ENCODE measurements at regions not wholly inside any gene's neighbourhood (a gene's known extent, or its start where the extent isn't known, plus 50 kb on each side); places are given as distances from the start of the nearest gene placed in this dataset.

DNA sequence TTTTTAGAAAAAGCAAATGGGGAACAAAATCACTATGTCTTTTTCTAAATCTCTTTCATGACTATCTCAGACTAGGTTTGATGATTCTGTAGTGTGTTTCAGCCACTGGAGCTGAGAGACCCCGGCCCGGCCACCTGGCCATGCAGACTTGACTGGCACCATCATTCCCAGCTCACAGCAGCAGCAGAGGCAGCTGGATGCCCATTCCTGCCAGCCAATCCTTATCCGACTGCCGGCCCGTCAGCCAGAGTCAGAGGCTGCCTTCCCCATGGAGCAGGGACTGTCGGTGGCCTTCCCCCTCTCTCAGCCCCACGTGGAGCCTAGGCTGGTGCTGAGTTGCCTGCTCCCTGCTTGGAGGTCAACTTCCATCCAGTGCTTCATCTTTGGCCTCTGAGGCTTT lies 56.0 kb upstream of the WSB1 start:
- Histone ChIP-seq H3K4me3 (ENCODE audit: low read depth in 2 of 2, low read length in 1 of 2) (no peak overlapping the region), H3F3A (replicated peaks; ENCODE audit: insufficient read depth) (no peaks in the 10 kb centered on the region), H3K9ac (no peak overlapping the region), H3K9me3 (no peaks in the 10 kb centered on the region), H3K4me1 (ENCODE audit: control insufficient read depth in 1 of 2, insufficient read depth in 2 of 2, low read depth in 1 of 2, low read length in 1 of 2) (no peaks in the 10 kb centered on the region), H2AFZ (ENCODE audit: low read depth) (no peak overlapping the region), H3K27ac (ENCODE audit: low read depth in 2 of 2, low read length in 1 of 2) (no peak overlapping the region), H3K9me2 (no peaks in the 10 kb centered on the region), H3K27me3 (ENCODE audit: insufficient read depth) (no peaks in the 10 kb centered on the region), H3K36me3 (replicated peaks in 1 of 2; ENCODE audit: control insufficient read depth in 1 of 2, insufficient read depth in 2 of 2, low read length in 1 of 2) (no peaks in the 10 kb centered on the region), H4K20me1 (ENCODE audit: insufficient read depth) (no peaks in the 10 kb centered on the region), H3K4me2 (no peak overlapping the region), H3K79me2 (ENCODE audit: insufficient read depth) (no peaks in the 10 kb centered on the region)
- 81% methylated on average over 5 of the region's 7 CpGs for WGBS (ENCODE audit: low lambda C conversion rate)
- no peak for TF ChIP-seq RAD21 (IDR thresholded peaks at IDR 0.05; ENCODE audit: low read length)
- TF ChIP-seq, protein P1, sequence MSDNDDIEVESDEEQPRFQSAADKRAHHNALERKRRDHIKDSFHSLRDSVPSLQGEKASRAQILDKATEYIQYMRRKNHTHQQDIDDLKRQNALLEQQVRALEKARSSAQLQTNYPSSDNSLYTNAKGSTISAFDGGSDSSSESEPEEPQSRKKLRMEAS (IDR thresholded peaks at IDR 0.05; ENCODE audit: low read depth) = no peak
- TF ChIP-seq YY1 (IDR thresholded peaks at IDR 0.05; ENCODE audit: low read depth) = no peak
- no peak for TF ChIP-seq TEAD4 (IDR thresholded peaks at IDR 0.05; ENCODE audit: borderline replicate concordance, insufficient read depth)
- no peak for TF ChIP-seq MXI1 (IDR thresholded peaks at IDR 0.05; ENCODE audit: low read depth, low read length)
- DNase-seq = no peak
- ChIA-PET POLR2A (no interaction called here), CTCF (interaction anchor here (0.6 to 8.1 kb wide), 27 partner anchors 12 to 642 kb away, joined by 3 to 125 read pairs (median 9); no protein-coding TSS in a partner anchor)

DNA sequence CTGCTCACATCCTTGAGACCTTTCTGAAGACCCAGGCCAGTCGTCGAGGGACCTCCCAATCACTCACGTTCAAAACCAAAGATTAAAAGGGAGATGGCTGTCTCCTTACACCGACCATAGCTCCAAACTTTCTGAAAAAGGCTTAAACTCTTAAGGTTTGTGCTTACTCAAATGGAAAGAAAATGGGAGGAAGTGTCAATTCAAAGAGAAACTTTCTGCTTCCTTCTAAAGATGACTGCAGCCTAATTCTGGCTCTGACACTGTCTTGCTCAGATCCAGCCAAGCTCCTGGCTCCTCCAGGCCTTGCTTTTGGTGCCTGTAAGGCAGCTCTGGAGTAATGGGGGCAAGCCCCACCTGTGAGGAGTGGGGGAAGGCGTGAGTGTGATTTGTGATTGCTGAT lies 54.9 kb upstream of the WSB1 start:
- ChIA-PET POLR2A (no interaction called here), CTCF (interaction anchor here (0.6 to 8.1 kb wide), 9 partner anchors 56 to 367 kb away, joined by 3 to 125 read pairs (median 4); no protein-coding TSS in a partner anchor)
- no peaks in the 10 kb centered on the region for H3K36me3 ChIP-seq (replicated peaks in 1 of 2; ENCODE audit: control insufficient read depth in 1 of 2, insufficient read depth in 2 of 2, low read length in 1 of 2)
- no peaks in the 10 kb centered on the region for H3K9me3 ChIP-seq
- no peak overlapping the region for H2AFZ ChIP-seq (ENCODE audit: low read depth)
- H3K9me2 ChIP-seq = no peaks in the 10 kb centered on the region
- no peak overlapping the region for H3K4me3 ChIP-seq (ENCODE audit: low read depth in 2 of 2, low read length in 1 of 2)
- WGBS (ENCODE audit: low lambda C conversion rate) = 78% methylated on average over 5 of the region's 5 CpGs
- no peak for TF ChIP-seq NRF1 (IDR thresholded peaks at IDR 0.05; ENCODE audit: low read depth, low read length)
- no peaks in the 10 kb centered on the region for H4K20me1 ChIP-seq (ENCODE audit: insufficient read depth)
- H3K9ac ChIP-seq = no peak overlapping the region
- DNase-seq = no peak
- no peaks in the 10 kb centered on the region for H3F3A ChIP-seq (replicated peaks; ENCODE audit: insufficient read depth)
- no peaks in the 10 kb centered on the region for H3K27me3 ChIP-seq (ENCODE audit: insufficient read depth)
- H3K79me2 ChIP-seq (ENCODE audit: insufficient read depth) = no peaks in the 10 kb centered on the region
- no peaks in the 10 kb centered on the region for H3K4me1 ChIP-seq (ENCODE audit: control insufficient read depth in 1 of 2, insufficient read depth in 2 of 2, low read depth in 1 of 2, low read length in 1 of 2)
- H3K27ac ChIP-seq (ENCODE audit: low read depth in 2 of 2, low read length in 1 of 2) = no peak overlapping the region
- H3K4me2 ChIP-seq = no peak overlapping the region

DNA sequence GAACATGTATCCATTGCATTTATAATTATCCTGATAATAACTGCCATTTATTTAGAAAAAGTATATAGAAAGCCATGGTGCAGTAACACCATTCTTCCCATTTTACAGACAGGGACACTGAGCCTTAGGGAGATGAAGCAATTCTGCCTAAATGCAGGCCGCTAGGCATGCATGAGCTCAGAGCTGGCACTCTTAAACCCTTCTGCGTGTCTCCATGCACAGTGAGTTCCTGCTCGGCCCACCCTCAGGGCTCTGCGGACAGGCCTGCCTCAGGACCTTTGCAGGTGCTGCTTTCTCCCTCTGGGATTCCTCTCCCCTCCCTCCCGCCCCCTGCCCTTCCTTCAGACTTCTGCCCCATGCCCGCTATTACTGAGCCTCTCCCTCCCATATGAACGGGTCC lies 54.3 kb upstream of the WSB1 start:
- no peaks in the 10 kb centered on the region for H3K27me3 ChIP-seq (ENCODE audit: insufficient read depth)
- H4K20me1 ChIP-seq (ENCODE audit: insufficient read depth) = no peaks in the 10 kb centered on the region
- H3F3A ChIP-seq (replicated peaks; ENCODE audit: insufficient read depth) = no peaks in the 10 kb centered on the region
- H3K79me2 ChIP-seq (ENCODE audit: insufficient read depth) = no peaks in the 10 kb centered on the region
- POLR2A ChIA-PET = interaction anchor here (0.7 kb wide), 1 partner anchor 93 kb away, joined by 4 read pairs; no protein-coding TSS in a partner anchor
- H3K4me1 ChIP-seq (ENCODE audit: control insufficient read depth in 1 of 2, insufficient read depth in 2 of 2, low read depth in 1 of 2, low read length in 1 of 2) = no peaks in the 10 kb centered on the region
- H2AFZ ChIP-seq (ENCODE audit: low read depth) = no peak overlapping the region
- no peaks in the 10 kb centered on the region for H3K9me2 ChIP-seq
- H3K4me3 ChIP-seq (ENCODE audit: low read depth in 2 of 2, low read length in 1 of 2) = no peak overlapping the region
- H3K27ac ChIP-seq (ENCODE audit: low read depth in 2 of 2, low read length in 1 of 2) = no peak overlapping the region
- TF ChIP-seq NRF1 (IDR thresholded peaks at IDR 0.05; ENCODE audit: low read depth, low read length) (no peak), FOXJ3 (CRISPR knock-in tag; IDR thresholded peaks at IDR 0.05) (no peak), FOSL2 (IDR thresholded peaks at IDR 0.05; ENCODE audit: borderline replicate concordance, low read depth) (no peak), GABPA (IDR thresholded peaks at IDR 0.05; ENCODE audit: low read depth) (no peak), EZH2phosphoT487 (IDR thresholded peaks at IDR 0.05; ENCODE audit: borderline replicate concordance, low read depth) (no peak), MXI1 (IDR thresholded peaks at IDR 0.05; ENCODE audit: low read depth, low read length) (no peak), RAD21 (IDR thresholded peaks at IDR 0.05; ENCODE audit: low read length) (no peak), RFX5 (IDR thresholded peaks at IDR 0.05; ENCODE audit: low read length) (no peak), POLR2AphosphoS5 (IDR thresholded peaks at IDR 0.05; ENCODE audit: low read depth, low read length) (no peak)
- TF ChIP-seq, protein P2, sequence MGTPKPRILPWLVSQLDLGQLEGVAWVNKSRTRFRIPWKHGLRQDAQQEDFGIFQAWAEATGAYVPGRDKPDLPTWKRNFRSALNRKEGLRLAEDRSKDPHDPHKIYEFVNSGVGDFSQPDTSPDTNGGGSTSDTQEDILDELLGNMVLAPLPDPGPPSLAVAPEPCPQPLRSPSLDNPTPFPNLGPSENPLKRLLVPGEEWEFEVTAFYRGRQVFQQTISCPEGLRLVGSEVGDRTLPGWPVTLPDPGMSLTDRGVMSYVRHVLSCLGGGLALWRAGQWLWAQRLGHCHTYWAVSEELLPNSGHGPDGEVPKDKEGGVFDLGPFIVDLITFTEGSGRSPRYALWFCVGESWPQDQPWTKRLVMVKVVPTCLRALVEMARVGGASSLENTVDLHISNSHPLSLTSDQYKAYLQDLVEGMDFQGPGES (IDR thresholded peaks at IDR 0.05; ENCODE audit: low read depth, low read length) = no peak
- no peak overlapping the region for H3K4me2 ChIP-seq
- CTCF ChIA-PET = interaction anchor here (0.9 to 8.1 kb wide), 5 partner anchors 89 to 362 kb away, joined by 3 to 125 read pairs (median 44); no protein-coding TSS in a partner anchor
- no peaks in the 10 kb centered on the region for H3K9me3 ChIP-seq
- 86% methylated on average over 7 of the region's 7 CpGs for WGBS (ENCODE audit: low lambda C conversion rate)
- no peak overlapping the region for H3K9ac ChIP-seq
- no peak for DNase-seq
- no peaks in the 10 kb centered on the region for H3K36me3 ChIP-seq (replicated peaks in 1 of 2; ENCODE audit: control insufficient read depth in 1 of 2, insufficient read depth in 2 of 2, low read length in 1 of 2)

Data from SK-N-SH (cell line).